NCI-H1436 treated with DMSO at 0.1 percent for 48 hours (cell line): ENCODE measurements at regions not wholly inside any gene's neighbourhood (a gene's known extent, or its start where the extent isn't known, plus 50 kb on each side); places are given as distances from the start of the nearest gene placed in this dataset.
"Not testable (repeated sequence)": the region's sequence is repeated elsewhere in the genome, so short reads cannot be mapped to it uniquely, and the experiment has no call there.

ENCODE experiments used
- DNase-seq: peaks from one replicate; lab custom pipeline; 2025; lab: John Stamatoyannopoulos, UW

GRCh38 chrX:40788698-40789097 is 53.4 kb upstream of the MED14 start:
- not testable (repeated sequence) for DNase-seq

GRCh38 chrX:40792433-40792832 is 57.1 kb upstream of the MED14 start:
- DNase-seq: no peak

- DNase-seq: not testable (repeated sequence)
Measured at GRCh38 chrX:40794829-40795130, 59.4 kb upstream of the MED14 start.

- DNase-seq: not testable (repeated sequence)
Measured at GRCh38 chrX:40799745-40800144, 64.4 kb upstream of the MED14 start.

- no peak for DNase-seq
Measured at GRCh38 chrX:40805404-40805803, 70.1 kb upstream of the MED14 start.

- no peak for DNase-seq
Measured at GRCh38 chrX:40806513-40807220, 71.3 kb upstream of the MED14 start.

GRCh38 chrX:40807384-40807783 is 72.0 kb upstream of the MED14 start:
- DNase-seq: no peak

GRCh38 chrX:40808203-40808602 is 72.9 kb upstream of the MED14 start:
- DNase-seq: no peak

GRCh38 chrX:40809210-40809609 is 73.9 kb upstream of the MED14 start:
- DNase-seq: no peak

- DNase-seq: not testable (repeated sequence)
Measured at GRCh38 chrX:40815045-40815444, 79.7 kb upstream of the MED14 start.

GRCh38 chrX:40816906-40817305 is 81.6 kb upstream of the MED14 start:
- DNase-seq: no peak

- no peak for DNase-seq
Measured at GRCh38 chrX:40818236-40818635, 82.9 kb upstream of the MED14 start.

- DNase-seq: no peak
Measured at GRCh38 chrX:40821780-40822179, 86.4 kb upstream of the MED14 start.

GRCh38 chrX:40827331-40827730 is 92.0 kb upstream of the MED14 start:
- no peak for DNase-seq

GRCh38 chrX:40831750-40832149 is 96.4 kb upstream of the MED14 start:
- DNase-seq: no peak

GRCh38 chrX:40832723-40833122 is 97.4 kb upstream of the MED14 start:
- no peak for DNase-seq

GRCh38 chrX:40834225-40834624 is 98.9 kb upstream of the MED14 start:
- no peak for DNase-seq

- no peak for DNase-seq
Measured at GRCh38 chrX:40835526-40835925, 100.2 kb upstream of the MED14 start.

GRCh38 chrX:40843643-40844042 is 108.3 kb upstream of the MED14 start:
- DNase-seq: no peak

- no peak for DNase-seq
Measured at GRCh38 chrX:40844471-40844870, 109.1 kb upstream of the MED14 start.

GRCh38 chrX:40845331-40845911 is 110.1 kb upstream of the MED14 start:
- DNase-seq: no peak

GRCh38 chrX:40849906-40850823 is 114.8 kb upstream of the MED14 start:
- no peak for DNase-seq

GRCh38 chrX:40852586-40852985 is 117.2 kb upstream of the MED14 start:
- no peak for DNase-seq
